Lower leg skin (tissue), 3 donors: ENCODE measurements at regions not wholly inside any gene's neighbourhood (a gene's known extent, or its start where the extent isn't known, plus 50 kb on each side); places are given as distances from the start of the nearest gene placed in this dataset.

Experiments used
- POLR2A ChIP-seq, 2 donors: fragments of 450-650 bp; IDR thresholded peaks; one replicate each; pipeline ENCODE4 v1.6.1; 2016 to 2017; ENCODE audit warnings: antibody characterized with exemption in 2 of 2, mild to moderate bottlenecking in 1 of 2, moderate library complexity in 1 of 2
- TF ChIP-seq, protein P1 (sequence below), 3 donors: fragments of 450-650 bp; IDR thresholded peaks; one replicate each; pipeline ENCODE4 v1.5.1; 2016; ENCODE audit warnings: antibody characterized with exemption in 3 of 3, mild to moderate bottlenecking in 3 of 3, moderate library complexity in 2 of 3

DNA sequence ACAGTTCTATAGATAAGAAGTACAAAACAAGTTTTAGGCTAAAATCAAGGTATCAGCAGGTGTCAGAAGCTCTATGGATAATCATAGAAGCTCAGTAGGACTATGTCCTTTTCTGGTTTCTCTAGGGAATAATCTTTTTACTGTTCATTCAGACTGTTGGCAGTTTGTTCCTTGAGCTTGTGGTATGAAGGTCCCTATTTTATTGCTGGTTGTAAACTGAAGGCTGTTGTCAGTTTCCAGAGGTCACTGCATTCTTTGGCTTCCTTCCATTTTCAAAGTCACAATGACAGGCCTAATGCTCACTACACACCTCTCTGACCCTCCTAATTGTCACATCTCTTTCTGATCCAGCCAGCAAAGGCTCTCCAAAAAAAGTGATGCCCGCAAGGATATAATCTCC lies 337.9 kb upstream of the EDNRB start:
- TF ChIP-seq, protein P1, sequence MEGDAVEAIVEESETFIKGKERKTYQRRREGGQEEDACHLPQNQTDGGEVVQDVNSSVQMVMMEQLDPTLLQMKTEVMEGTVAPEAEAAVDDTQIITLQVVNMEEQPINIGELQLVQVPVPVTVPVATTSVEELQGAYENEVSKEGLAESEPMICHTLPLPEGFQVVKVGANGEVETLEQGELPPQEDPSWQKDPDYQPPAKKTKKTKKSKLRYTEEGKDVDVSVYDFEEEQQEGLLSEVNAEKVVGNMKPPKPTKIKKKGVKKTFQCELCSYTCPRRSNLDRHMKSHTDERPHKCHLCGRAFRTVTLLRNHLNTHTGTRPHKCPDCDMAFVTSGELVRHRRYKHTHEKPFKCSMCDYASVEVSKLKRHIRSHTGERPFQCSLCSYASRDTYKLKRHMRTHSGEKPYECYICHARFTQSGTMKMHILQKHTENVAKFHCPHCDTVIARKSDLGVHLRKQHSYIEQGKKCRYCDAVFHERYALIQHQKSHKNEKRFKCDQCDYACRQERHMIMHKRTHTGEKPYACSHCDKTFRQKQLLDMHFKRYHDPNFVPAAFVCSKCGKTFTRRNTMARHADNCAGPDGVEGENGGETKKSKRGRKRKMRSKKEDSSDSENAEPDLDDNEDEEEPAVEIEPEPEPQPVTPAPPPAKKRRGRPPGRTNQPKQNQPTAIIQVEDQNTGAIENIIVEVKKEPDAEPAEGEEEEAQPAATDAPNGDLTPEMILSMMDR (IDR thresholded peaks at IDR 0.05), result no peak
- TF ChIP-seq POLR2A (IDR thresholded peaks at IDR 0.05), result no peak
